Progenitor cell of endocrine pancreas (in vitro differentiated cells): ENCODE measurements at regions not wholly inside any gene's neighbourhood (a gene's known extent, or its start where the extent isn't known, plus 50 kb on each side); places are given as distances from the start of the nearest gene placed in this dataset.

Experiments used
- DNase-seq: peaks from one replicate; pipeline ENCODE4 v3.0.0; 2021; ENCODE audit warnings: low spot score; ENCODE audit not compliant: unreplicated experiment
- H3K27ac Mint-ChIP-seq: 2 replicates; pipeline ENCODE4 v1.8.0; 2021; ENCODE audit warnings: mild to moderate bottlenecking, moderate library complexity, mixed read lengths
- H3K27me3 Mint-ChIP-seq: 2 replicates; pipeline ENCODE4 v1.8.0; 2021; ENCODE audit warnings: mixed read lengths
- H3K36me3 Mint-ChIP-seq: 2 replicates; pipeline ENCODE4 v1.8.0; 2022; ENCODE audit warnings: mixed read lengths; ENCODE audit not compliant: insufficient read depth
- H3K4me1 Mint-ChIP-seq: 2 replicates; pipeline ENCODE4 v1.8.0; 2021; ENCODE audit warnings: low read depth, mixed read lengths
- H3K4me3 Mint-ChIP-seq: 2 replicates; pipeline ENCODE4 v1.8.0; 2021; ENCODE audit warnings: low read depth, mild to moderate bottlenecking, moderate library complexity, mixed read lengths
- H3K9me3 Mint-ChIP-seq: 2 replicates; pipeline ENCODE4 v1.8.0; 2021; ENCODE audit warnings: low read depth, mixed read lengths
- TF ChIP-seq, protein P1 (sequence below): fragments of 200-600 bp; sonication (generic); IDR thresholded peaks from one replicate; pipeline ENCODE4 v1.5.0; 2021; ENCODE audit warnings: antibody characterized with exemption, mild to moderate bottlenecking; ENCODE audit not compliant: unreplicated experiment

DNA sequence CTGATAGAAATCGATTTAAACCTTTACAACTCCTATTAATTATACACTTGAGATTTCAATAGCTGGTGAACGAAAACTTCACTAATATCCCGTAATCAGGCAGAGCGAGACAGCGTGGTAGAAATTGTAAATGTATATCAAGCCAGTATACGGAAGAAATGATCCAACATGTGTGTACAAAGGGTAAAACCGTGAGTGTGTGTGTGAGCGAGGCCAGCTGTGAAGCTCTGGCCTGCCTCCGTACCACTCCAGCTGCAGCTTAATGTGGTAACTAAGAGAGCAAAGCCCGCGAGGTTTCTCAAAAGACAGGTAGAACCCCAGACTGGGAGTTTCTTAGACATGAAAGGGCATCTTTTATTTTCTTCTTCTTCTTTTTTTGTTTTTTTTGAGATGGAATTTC lies 52.3 kb upstream of the ZNF516 start:
- H3K36me3 Mint-ChIP-seq: no peaks in the 10 kb centered on the region
- TF ChIP-seq, protein P1, sequence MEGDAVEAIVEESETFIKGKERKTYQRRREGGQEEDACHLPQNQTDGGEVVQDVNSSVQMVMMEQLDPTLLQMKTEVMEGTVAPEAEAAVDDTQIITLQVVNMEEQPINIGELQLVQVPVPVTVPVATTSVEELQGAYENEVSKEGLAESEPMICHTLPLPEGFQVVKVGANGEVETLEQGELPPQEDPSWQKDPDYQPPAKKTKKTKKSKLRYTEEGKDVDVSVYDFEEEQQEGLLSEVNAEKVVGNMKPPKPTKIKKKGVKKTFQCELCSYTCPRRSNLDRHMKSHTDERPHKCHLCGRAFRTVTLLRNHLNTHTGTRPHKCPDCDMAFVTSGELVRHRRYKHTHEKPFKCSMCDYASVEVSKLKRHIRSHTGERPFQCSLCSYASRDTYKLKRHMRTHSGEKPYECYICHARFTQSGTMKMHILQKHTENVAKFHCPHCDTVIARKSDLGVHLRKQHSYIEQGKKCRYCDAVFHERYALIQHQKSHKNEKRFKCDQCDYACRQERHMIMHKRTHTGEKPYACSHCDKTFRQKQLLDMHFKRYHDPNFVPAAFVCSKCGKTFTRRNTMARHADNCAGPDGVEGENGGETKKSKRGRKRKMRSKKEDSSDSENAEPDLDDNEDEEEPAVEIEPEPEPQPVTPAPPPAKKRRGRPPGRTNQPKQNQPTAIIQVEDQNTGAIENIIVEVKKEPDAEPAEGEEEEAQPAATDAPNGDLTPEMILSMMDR: no peak
- no peak for DNase-seq
- H3K4me3 Mint-ChIP-seq: no peak overlapping the region
- H3K9me3 Mint-ChIP-seq: peaks cover 3% of the 10 kb centered on the region
- H3K27ac Mint-ChIP-seq: no peak overlapping the region
- H3K4me1 Mint-ChIP-seq: peaks cover 9% of the 10 kb centered on the region
- peaks cover 9% of the 10 kb centered on the region for H3K27me3 Mint-ChIP-seq

DNA sequence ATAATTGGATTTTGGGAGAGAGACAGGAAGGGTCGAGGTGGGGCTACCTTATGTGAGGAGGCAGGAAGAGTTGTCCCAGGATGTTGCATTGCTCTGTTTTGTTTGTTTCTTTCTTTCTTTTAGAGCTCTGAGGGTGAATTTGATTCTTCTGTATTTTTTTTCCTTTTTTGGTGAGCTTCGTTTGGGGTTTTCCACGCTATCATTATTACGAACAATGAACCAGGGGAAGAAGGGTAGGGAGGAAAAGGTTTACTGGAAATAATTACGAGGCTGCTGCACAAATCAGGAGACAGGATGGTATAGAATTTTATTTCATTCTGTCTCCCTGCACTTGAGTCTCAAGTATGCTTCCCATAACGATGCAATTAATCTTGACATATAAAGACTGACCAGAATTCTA lies 51.4 kb upstream of the ZNF516 start:
- Mint-ChIP-seq H3K4me3 (no peak overlapping the region), H3K27me3 (peaks cover 9% of the 10 kb centered on the region), H3K27ac (no peak overlapping the region), H3K9me3 (peaks cover 3% of the 10 kb centered on the region), H3K36me3 (no peaks in the 10 kb centered on the region), H3K4me1 (peaks cover 9% of the 10 kb centered on the region)
- no peak for DNase-seq
- TF ChIP-seq, protein P1: no peak

DNA sequence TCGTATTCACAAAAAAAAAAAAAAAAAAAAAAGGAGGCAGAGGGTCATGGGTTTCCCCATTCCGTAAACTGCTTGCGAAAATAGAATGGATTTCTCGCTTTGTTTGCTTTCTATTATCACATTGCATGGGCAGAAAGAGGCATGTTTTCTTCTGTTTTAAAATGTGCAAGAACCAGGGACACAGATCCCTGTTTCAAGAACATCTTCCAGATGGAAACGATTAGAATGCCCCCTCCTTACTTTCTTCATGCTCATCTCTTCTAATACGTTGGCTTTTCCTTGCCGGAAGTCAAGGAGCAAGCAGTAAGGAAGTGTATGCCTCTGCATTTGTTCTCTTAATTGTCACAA lies 51.0 kb upstream of the ZNF516 start:
- H3K27me3 Mint-ChIP-seq: peaks cover 9% of the 10 kb centered on the region
- DNase-seq: no peak
- TF ChIP-seq, protein P1: no peak
- H3K9me3 Mint-ChIP-seq: peaks cover 3% of the 10 kb centered on the region
- H3K4me3 Mint-ChIP-seq: no peak overlapping the region
- H3K36me3 Mint-ChIP-seq: no peaks in the 10 kb centered on the region
- peaks cover 9% of the 10 kb centered on the region for H3K4me1 Mint-ChIP-seq
- no peak overlapping the region for H3K27ac Mint-ChIP-seq

DNA sequence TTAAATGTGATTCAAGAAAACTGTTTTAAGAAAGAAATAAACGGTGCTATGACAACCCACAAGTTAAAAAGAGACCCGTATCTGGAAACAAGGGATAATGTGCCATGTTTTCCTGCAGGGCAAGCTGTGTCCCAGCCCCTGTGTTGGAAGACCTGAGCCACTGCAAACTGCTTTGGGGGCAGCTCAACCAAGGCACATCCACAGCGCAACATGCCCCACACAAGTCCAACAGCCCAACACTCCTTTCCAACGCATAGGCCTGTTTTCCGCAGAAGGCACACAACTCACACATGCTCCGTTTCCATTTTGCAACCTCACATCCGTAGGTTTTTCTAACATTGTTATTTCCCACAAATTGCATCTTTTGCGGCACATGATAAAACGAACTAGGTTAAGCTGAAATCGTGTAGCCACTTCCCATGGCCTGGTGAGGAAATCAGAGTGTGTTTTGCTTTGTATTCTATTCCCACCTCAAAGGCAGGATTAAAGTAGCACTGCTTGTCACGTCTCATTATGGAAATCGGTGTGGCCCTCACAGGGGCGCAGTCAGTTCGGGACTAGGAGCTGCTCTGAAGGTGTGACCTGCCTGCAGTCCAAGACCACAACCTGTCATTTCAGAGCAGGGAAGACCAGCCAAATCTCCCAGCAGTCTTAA lies 50.5 kb upstream of the ZNF516 start:
- H3K4me3 Mint-ChIP-seq: no peak overlapping the region
- peaks cover 3% of the 10 kb centered on the region for H3K9me3 Mint-ChIP-seq
- H3K27me3 Mint-ChIP-seq: peaks cover 9% of the 10 kb centered on the region
- H3K4me1 Mint-ChIP-seq: peaks cover 9% of the 10 kb centered on the region
- H3K36me3 Mint-ChIP-seq: no peaks in the 10 kb centered on the region
- no peak overlapping the region for H3K27ac Mint-ChIP-seq
- no peak for DNase-seq
- TF ChIP-seq, protein P1: no peak

DNA sequence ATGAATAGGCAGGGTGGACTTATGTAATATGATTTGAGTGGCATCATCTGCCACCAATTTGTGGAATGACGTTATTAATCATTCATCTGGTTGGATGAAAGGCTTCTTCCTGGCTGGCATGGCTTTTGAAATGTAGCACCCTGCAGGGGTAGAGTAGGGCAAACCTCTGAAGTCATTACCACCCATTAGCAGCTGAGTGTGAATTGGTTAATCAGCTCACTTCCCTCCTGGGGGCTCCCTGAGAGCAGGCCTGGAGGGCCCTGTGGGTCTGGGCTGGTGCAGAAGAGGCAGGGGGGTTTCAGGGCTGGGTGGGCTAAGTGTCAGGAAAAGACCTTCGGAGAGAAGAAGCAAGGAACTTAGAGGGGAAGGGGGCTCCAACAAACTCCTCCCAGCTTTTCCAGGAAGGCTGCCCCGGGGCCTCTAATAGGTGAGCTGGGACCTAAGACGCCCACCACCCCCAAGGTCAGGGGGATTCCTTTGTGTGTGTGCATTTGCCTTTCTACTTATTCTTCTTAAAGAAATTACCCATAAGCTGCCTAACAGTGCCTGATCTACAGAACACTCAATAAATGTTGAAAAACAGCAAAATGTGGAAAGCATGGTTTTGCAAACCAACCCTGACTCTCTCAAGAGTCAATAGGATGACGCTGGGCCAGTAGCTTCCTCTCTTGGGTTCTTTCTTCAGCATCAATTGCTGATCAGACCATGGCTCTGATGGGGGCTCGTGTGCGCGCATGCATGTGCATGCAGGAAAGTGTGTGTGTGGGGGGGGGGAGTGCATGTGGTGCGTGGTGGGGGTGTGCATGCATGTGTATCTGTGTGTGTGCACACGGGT lies 49.7 kb upstream of the ZNF516 start:
- no peak overlapping the region for H3K4me3 Mint-ChIP-seq
- H3K27me3 Mint-ChIP-seq: peaks cover 9% of the 10 kb centered on the region
- TF ChIP-seq, protein P1: no peak
- H3K4me1 Mint-ChIP-seq: peaks cover 9% of the 10 kb centered on the region
- no peaks in the 10 kb centered on the region for H3K36me3 Mint-ChIP-seq
- H3K9me3 Mint-ChIP-seq: peaks cover 3% of the 10 kb centered on the region
- H3K27ac Mint-ChIP-seq: no peak overlapping the region
- DNase-seq: no peak
